ENCODE measurements at regions not wholly inside any gene's neighbourhood (a gene's known extent, or its start where the extent isn't known, plus 50 kb on each side); places are given as distances from the start of the nearest gene placed in this dataset.
"Not testable (repeated sequence)": the region's sequence is repeated elsewhere in the genome, so short reads cannot be mapped to it uniquely, and the experiment has no call there.

GRCh38 chr10:124158592-124158991 is 65.2 kb upstream of the CHST15 start:
- no peak for DNase-seq (ENCODE audit: low spot score)
- no peak for ATAC-seq

- no peak for DNase-seq (ENCODE audit: low spot score)
Observed at GRCh38 chr10:124157271-124157681, 63.9 kb upstream of the CHST15 start.

GRCh38 chr10:124156524-124157260 is 63.3 kb upstream of the CHST15 start:
- ATAC-seq, result peak; percentile 76
- DNase-seq (ENCODE audit: low spot score), result no peak

More at GRCh38 chr10:124157271-124157681, 63.9 kb upstream of the CHST15 start:
- ATAC-seq, result no peak

GRCh38 chr10:124155781-124156435 is 62.5 kb upstream of the CHST15 start:
- no peak for DNase-seq (ENCODE audit: low spot score)
- ATAC-seq, result peak; percentile 31

GRCh38 chr10:124153023-124153826 is 59.8 kb upstream of the CHST15 start:
- DNase-seq (ENCODE audit: low spot score), result no peak
- peak; percentile 48 for ATAC-seq

GRCh38 chr10:124152139-124153022 is 59.0 kb upstream of the CHST15 start:
- ATAC-seq, result peak; percentile 38
- DNase-seq (ENCODE audit: low spot score), result no peak

- DNase-seq (ENCODE audit: low spot score) (no peak), ATAC-seq (no peak)
Observed at GRCh38 chr10:124151466-124152095, 58.2 kb upstream of the CHST15 start.

GRCh38 chr10:124150807-124151417 is 57.5 kb upstream of the CHST15 start:
- no peak for DNase-seq (ENCODE audit: low spot score)
- ATAC-seq, result no peak

- ATAC-seq (no peak), DNase-seq (ENCODE audit: low spot score) (no peak)
Observed at GRCh38 chr10:124150189-124150806, 56.9 kb upstream of the CHST15 start.

- no peak for ATAC-seq
- DNase-seq (ENCODE audit: low spot score), result no peak
Observed at GRCh38 chr10:124149189-124150042, 56.0 kb upstream of the CHST15 start.

GRCh38 chr10:124148509-124149188 is 55.3 kb upstream of the CHST15 start:
- DNase-seq (ENCODE audit: low spot score); ATAC-seq: not testable (repeated sequence)

- ATAC-seq (no peak), DNase-seq (ENCODE audit: low spot score) (no peak)
Observed at GRCh38 chr10:124146483-124146882, 53.1 kb upstream of the CHST15 start.

GRCh38 chr10:124145109-124145870 is 51.9 kb upstream of the CHST15 start:
- ATAC-seq (peak; percentile 80), DNase-seq (ENCODE audit: low spot score) (peak; percentile 73)

GRCh38 chr10:124144536-124144935 is 51.1 kb upstream of the CHST15 start:
- DNase-seq (ENCODE audit: low spot score), result no peak
- peak; percentile 16 for ATAC-seq

GRCh38 chr10:124143721-124144120 is 50.3 kb upstream of the CHST15 start:
- DNase-seq (ENCODE audit: low spot score), result no peak
- no peak for ATAC-seq

Data from left lobe of liver (tissue), 2 donors.